ENCODE measurements at regions not wholly inside any gene's neighbourhood (a gene's known extent, or its start where the extent isn't known, plus 50 kb on each side); places are given as distances from the start of the nearest gene placed in this dataset.

DNA sequence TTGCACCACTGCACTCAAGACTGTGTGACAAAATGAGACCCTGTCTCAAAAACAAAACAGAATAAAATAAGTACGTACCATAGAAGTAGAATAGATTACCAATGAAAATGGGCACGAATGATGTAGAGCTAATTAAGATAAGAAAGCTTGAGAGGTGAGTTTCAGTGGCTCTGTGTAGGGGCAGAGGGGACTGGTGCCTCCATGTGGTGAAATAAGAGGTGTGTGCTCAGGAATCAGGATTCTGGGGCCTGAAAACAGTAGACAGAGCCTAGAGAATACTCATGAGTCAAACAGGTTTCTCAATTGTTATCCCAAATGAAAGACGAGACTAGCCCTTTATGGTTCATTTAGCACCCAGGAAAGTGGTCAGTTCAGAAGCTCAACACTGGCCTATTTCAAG is 1145.1 kb downstream of the FLRT2 start:
- no peaks in the 10 kb centered on the region for H3K9me1 ChIP-seq (replicated peaks; ENCODE audit: control insufficient read depth, extremely low read depth, insufficient read depth, low read length)
- H3K4me1 ChIP-seq (ENCODE audit: control insufficient read depth, extremely low read depth, insufficient read depth, low read length): no peaks in the 10 kb centered on the region
- TF ChIP-seq JUN (IDR thresholded peaks at IDR 0.05; ENCODE audit: borderline replicate concordance, insufficient read depth, insufficient read length, low read depth): no peak
- TF ChIP-seq, protein P1, sequence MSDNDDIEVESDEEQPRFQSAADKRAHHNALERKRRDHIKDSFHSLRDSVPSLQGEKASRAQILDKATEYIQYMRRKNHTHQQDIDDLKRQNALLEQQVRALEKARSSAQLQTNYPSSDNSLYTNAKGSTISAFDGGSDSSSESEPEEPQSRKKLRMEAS (IDR thresholded peaks at IDR 0.05; ENCODE audit: insufficient read depth, insufficient read length): no peak
- TF ChIP-seq, protein P2, sequence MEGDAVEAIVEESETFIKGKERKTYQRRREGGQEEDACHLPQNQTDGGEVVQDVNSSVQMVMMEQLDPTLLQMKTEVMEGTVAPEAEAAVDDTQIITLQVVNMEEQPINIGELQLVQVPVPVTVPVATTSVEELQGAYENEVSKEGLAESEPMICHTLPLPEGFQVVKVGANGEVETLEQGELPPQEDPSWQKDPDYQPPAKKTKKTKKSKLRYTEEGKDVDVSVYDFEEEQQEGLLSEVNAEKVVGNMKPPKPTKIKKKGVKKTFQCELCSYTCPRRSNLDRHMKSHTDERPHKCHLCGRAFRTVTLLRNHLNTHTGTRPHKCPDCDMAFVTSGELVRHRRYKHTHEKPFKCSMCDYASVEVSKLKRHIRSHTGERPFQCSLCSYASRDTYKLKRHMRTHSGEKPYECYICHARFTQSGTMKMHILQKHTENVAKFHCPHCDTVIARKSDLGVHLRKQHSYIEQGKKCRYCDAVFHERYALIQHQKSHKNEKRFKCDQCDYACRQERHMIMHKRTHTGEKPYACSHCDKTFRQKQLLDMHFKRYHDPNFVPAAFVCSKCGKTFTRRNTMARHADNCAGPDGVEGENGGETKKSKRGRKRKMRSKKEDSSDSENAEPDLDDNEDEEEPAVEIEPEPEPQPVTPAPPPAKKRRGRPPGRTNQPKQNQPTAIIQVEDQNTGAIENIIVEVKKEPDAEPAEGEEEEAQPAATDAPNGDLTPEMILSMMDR (IDR thresholded peaks at IDR 0.05; ENCODE audit: extremely low read depth in 1 of 2, insufficient read depth in 1 of 2, low read depth in 1 of 2, low read length in 2 of 2): no peak
- TF ChIP-seq POLR2AphosphoS5 (IDR thresholded peaks at IDR 0.05; ENCODE audit: insufficient read depth, low read depth, low read length): no peak
- no peak for TF ChIP-seq POLR2A (IDR thresholded peaks at IDR 0.05; ENCODE audit: low read depth, low read length)
- TF ChIP-seq EZH2 (IDR thresholded peaks at IDR 0.05; ENCODE audit: borderline replicate concordance, low read depth, low read length, severe bottlenecking): no peak
- TF ChIP-seq GATA2 (IDR thresholded peaks at IDR 0.05; ENCODE audit: insufficient read depth, insufficient read length, low read depth, low read length): no peak
- no peak for TF ChIP-seq FOS (IDR thresholded peaks at IDR 0.05; ENCODE audit: borderline replicate concordance, insufficient read depth, low read length)
- no peak for TF ChIP-seq MYC (IDR thresholded peaks at IDR 0.05; ENCODE audit: low read depth, low read length)
- H3K27me3 ChIP-seq (ENCODE audit: control insufficient read depth in 2 of 2, insufficient read depth in 2 of 2, low read length in 2 of 2): no peaks in the 10 kb centered on the region
- H3K9me3 ChIP-seq (replicated peaks; ENCODE audit: control insufficient read depth, insufficient read depth, low read length): peaks cover 9% of the 10 kb centered on the region
- no peak overlapping the region for H3K4me3 ChIP-seq (replicated peaks in 1 of 3; ENCODE audit: insufficient read depth in 1 of 3, low read depth in 1 of 3, low read length in 3 of 3)
- no peaks in the 10 kb centered on the region for H3K36me3 ChIP-seq (ENCODE audit: control insufficient read depth in 2 of 2, extremely low read depth in 1 of 2, insufficient read depth in 2 of 2, low read length in 2 of 2)
- FAIRE-seq (no peak), DNase-seq (ENCODE audit: low read depth, low spot score) (no peak)
- no peaks in the 10 kb centered on the region for H3K79me2 ChIP-seq (ENCODE audit: control insufficient read depth, insufficient read depth, low read length)
- no peak overlapping the region for H2AFZ ChIP-seq (ENCODE audit: low read depth, low read length)
- dilution Hi-C loops (cut with MboI; ENCODE audit: extremely low pct_ligation_motif_present, low sequenced_read_pairs): no loop called here
- BruUV-seq (replicated peaks): no TSS peak
- no peak overlapping the region for H3K27ac ChIP-seq (ENCODE audit: insufficient read depth, low read depth, low read length)
- H3K9ac ChIP-seq (replicated peaks; ENCODE audit: extremely low read depth, insufficient read depth, low read length): no peak overlapping the region
- ChIA-PET CTCF (no interaction called here), POLR2A (no interaction called here)
- no peak overlapping the region for H3K4me2 ChIP-seq (ENCODE audit: insufficient read depth, low read length)
- no peaks in the 10 kb centered on the region for H4K20me1 ChIP-seq (replicated peaks; ENCODE audit: control insufficient read depth, extremely low read depth, insufficient read depth, low read length)
- intact Hi-C loops (cut with micrococcal nuclease): no loop called here
